K562 (cell line): ENCODE measurements at regions not wholly inside any gene's neighbourhood (a gene's known extent, or its start where the extent isn't known, plus 50 kb on each side); places are given as distances from the start of the nearest gene placed in this dataset.

ENCODE experiments used
- ATAC-seq: fragments of 200-7000 bp; cut with Tn5 transposase; 3 replicates; pipeline ENCODE4 v1.9.1; 2020; ENCODE audit warnings: moderate library complexity
- BruUV-seq: library from RNA; stranded (reverse); fragments of 400-500 nt; replicated peaks from 2 replicates; lab custom pipeline; 2021; lab: Mats Ljungman, UMichigan
- CTCF ChIA-PET: fragments of 300-600 bp; formaldehyde crosslinking; extraction: SDS; loops from one replicate; lab custom pipeline; 2021; ENCODE audit warnings: low intra/inter-chr PET ratio; lab: Yijun Ruan, JAX
- POLR2A ChIA-PET: fragments of 300-600, 350-650 bp; sonication (Branson Sonifier 250); formaldehyde crosslinking; extraction: SDS; loops from one replicate; lab custom pipeline; 2021; ENCODE audit warnings: antibody characterized with exemption, inconsistent platforms; lab: Yijun Ruan, JAX
- DNase-seq, 4 experiments: peaks; one replicate each; pipeline versions ENCODE4 v3.0.0 to v3.0.0-alpha.2; 2011 to 2018; ENCODE audit warnings: low spot score in 3 of 4, mixed read lengths in 3 of 4; ENCODE audit errors: extremely low read depth in 1 of 4
- FAIRE-seq: peaks from 2 replicates; lab custom pipeline; 2011; peaks lifted over from hg19 to GRCh38; lab: Jason Lieb, UNC
- H2AFZ ChIP-seq: 2 replicates; pipeline ENCODE4 v1.6.0; 2011; ENCODE audit warnings: low read depth, low read length, control low read depth, inconsistent platforms
- H3K27ac ChIP-seq: fragments of 200-600 bp; 3 replicates; pipeline ENCODE4 v1.8.0; 2011; ENCODE audit warnings: low read depth, mild to moderate bottlenecking, control low read depth, inconsistent platforms, low read length, moderate library complexity, mixed read lengths; ENCODE audit errors: extremely low read depth
- H3K27me3 ChIP-seq, 2 experiments: fragments of 300-600 bp in 1 of 2; 2 replicates in 1 of 2; 3 replicates in 1 of 2; pipeline versions ENCODE4 v1.6.0 to v1.8.0; 2011; ENCODE audit warnings: inconsistent platforms in 2 of 2, low read length in 2 of 2, mild to moderate bottlenecking in 1 of 2, mixed read lengths in 1 of 2, moderate library complexity in 1 of 2; ENCODE audit not compliant: control insufficient read depth in 2 of 2, insufficient read depth in 2 of 2
- H3K36me3 ChIP-seq: fragments of 300-600 bp; 3 replicates; pipeline ENCODE4 v1.8.0; 2011; ENCODE audit warnings: mild to moderate bottlenecking, low read length, inconsistent platforms; ENCODE audit not compliant: control insufficient read depth, insufficient read depth
- H3K4me1 ChIP-seq, 2 experiments: fragments of 200-600 bp in 1 of 2; replicated peaks in 1 of 2; 2 replicates in 1 of 2; 3 replicates in 1 of 2; pipeline versions ENCODE4 v1.5.1 to v1.8.0; 2011; ENCODE audit warnings: inconsistent platforms in 2 of 2, low read length in 2 of 2, mild to moderate bottlenecking in 1 of 2, mixed read lengths in 1 of 2, moderate library complexity in 1 of 2; ENCODE audit not compliant: control insufficient read depth in 2 of 2, insufficient read depth in 2 of 2
- H3K4me2 ChIP-seq: 2 replicates; pipeline ENCODE4 v1.6.1; 2011; ENCODE audit warnings: low read length, control low read depth, inconsistent platforms, mixed read lengths; ENCODE audit not compliant: insufficient read depth
- H3K4me3 ChIP-seq: fragments of 200-600 bp; sonication (generic), shearing (Covaris generic); 2 replicates; pipeline ENCODE4 v1.5.1; 2016; ENCODE audit warnings: control low read depth, inconsistent platforms
- H3K79me2 ChIP-seq: fragments of 200-600 bp; 3 replicates; pipeline ENCODE4 v1.8.0; 2011; ENCODE audit warnings: low read length, inconsistent platforms; ENCODE audit not compliant: control insufficient read depth, insufficient read depth
- H3K9ac ChIP-seq, 2 experiments: 2 replicates each; pipeline versions ENCODE4 v1.6.0 to v1.6.1; 2011; ENCODE audit warnings: low read depth in 2 of 2, low read length in 2 of 2, control low read depth in 1 of 2, inconsistent platforms in 1 of 2, mild to moderate bottlenecking in 1 of 2, mixed read lengths in 1 of 2; ENCODE audit not compliant: insufficient read depth in 1 of 2
- H3K9me1 ChIP-seq: one replicate; pipeline ENCODE4 v1.6.0; 2011; ENCODE audit warnings: inconsistent platforms, mild to moderate bottlenecking, low read length, moderate library complexity; ENCODE audit not compliant: control insufficient read depth, insufficient read depth
- H3K9me3 ChIP-seq: replicated peaks from 2 replicates; pipeline ENCODE4 v1.5.1; 2011; ENCODE audit warnings: low read depth, low read length, inconsistent platforms; ENCODE audit not compliant: control insufficient read depth, insufficient read depth
- H4K20me1 ChIP-seq: replicated peaks from 2 replicates; pipeline ENCODE4 v1.6.1; 2011; ENCODE audit warnings: low read length, inconsistent platforms, mixed read lengths; ENCODE audit not compliant: control insufficient read depth, insufficient read depth
- CTCFL ChIP-seq: IDR thresholded peaks from 2 replicates; pipeline ENCODE4 v1.6.1; 2011; ENCODE audit warnings: borderline replicate concordance, low read depth, mild to moderate bottlenecking, moderate library complexity, low read length; ENCODE audit not compliant: insufficient read depth, poor library complexity, severe bottlenecking
- DMBX1 ChIP-seq: fragments of 250-450 bp; sonication (Bioruptor Pico); IDR thresholded peaks from 2 replicates; pipeline ENCODE4 v1.8.0; 2022; ENCODE audit warnings: inconsistent platforms, mild to moderate bottlenecking, moderate library complexity, borderline replicate concordance
- E2F1 ChIP-seq: sonication (generic); formaldehyde crosslinking; IDR thresholded peaks from 2 replicates; pipeline ENCODE4 v1.8.1; 2023; ENCODE audit warnings: mild to moderate bottlenecking, missing genetic modification reagents, moderate library complexity
- FOXM1 ChIP-seq, 2 experiments: fragments of 450-650 bp in 1 of 2; sonication (generic) in 1 of 2; formaldehyde crosslinking in 1 of 2; IDR thresholded peaks; 2 replicates each; pipeline versions ENCODE4 v1.6.1 to v1.9.0; 2017 to 2022; ENCODE audit warnings: low read depth in 2 of 2, mild to moderate bottlenecking in 2 of 2, missing genetic modification reagents in 1 of 2, moderate library complexity in 1 of 2
- JUNB ChIP-seq: fragments of 450-650 bp; formaldehyde crosslinking; conservative IDR thresholded peaks from 2 replicates; pipeline ENCODE4 v1.4.0; 2020; ENCODE audit warnings: mild to moderate bottlenecking
- MAFF ChIP-seq: IDR thresholded peaks from 2 replicates; pipeline ENCODE4 v1.6.1; 2012; ENCODE audit warnings: low read length, improper control_type of control experiment
- MLLT1 ChIP-seq, 2 experiments: fragments of 450-650 bp; IDR thresholded peaks; 2 replicates each; pipeline ENCODE4 v1.6.1; 2016
- POLR2AphosphoS2 ChIP-seq: IDR thresholded peaks from 2 replicates; pipeline ENCODE4 v1.6.1; 2012; ENCODE audit warnings: low read length, improper control_type of control experiment
- SRF ChIP-seq, 2 experiments: fragments of 250-450, 450-650 bp in 1 of 2; sonication (Bioruptor Pico) in 1 of 2; sonication (generic) in 1 of 2; formaldehyde crosslinking; IDR thresholded peaks; 2 replicates each; pipeline versions ENCODE4 v1.5.0 to v1.5.1; 2020 to 2022; ENCODE audit warnings: mild to moderate bottlenecking in 1 of 2, missing genetic modification reagents in 1 of 2
- UBTF ChIP-seq, 2 experiments: IDR thresholded peaks; 2 replicates each; pipeline ENCODE4 v1.6.1; 2012; ENCODE audit warnings: improper control_type of control experiment in 2 of 2, low read depth in 2 of 2, low read length in 2 of 2, borderline replicate concordance in 1 of 2
- ZNF316 ChIP-seq: fragments of 450-650 bp; IDR thresholded peaks from 2 replicates; pipeline ENCODE4 v1.6.1; 2016
- WGBS: fragments of 100-300 bp; shearing (Covaris generic); methylation state at CpG from one replicate; pipeline ENCODE4 v1.1.6; 2016; ENCODE audit warnings: low coverage, mixed read lengths; ENCODE audit not compliant: insufficient coverage; ENCODE audit errors: missing lambda C conversion rate; 5-methylcytosine and 5-hydroxymethylcytosine counted together
- in situ Hi-C: fragments of 300-500 bp; cut with MboI; formaldehyde crosslinking; loops from 4 replicates; pipeline ENCODE4 v1.15.0; 2018; ENCODE audit warnings: inconsistent platforms, mixed read lengths
- intact Hi-C: fragments of 100-400 bp; cut with micrococcal nuclease; formaldehyde crosslinking; loops from 2 replicates; pipeline ENCODE4 v1.14.2; 2022

GRCh38 chr9:115957585-115957984 lies 196.0 kb upstream of the PAPPA start:
- Histone ChIP-seq H2AFZ (no peak overlapping the region), H3K9me3 (no peaks in the 10 kb centered on the region), H4K20me1 (no peaks in the 10 kb centered on the region), H3K27ac (no peak overlapping the region), H3K9ac (no peak overlapping the region), H3K9me1 (no peaks in the 10 kb centered on the region), H3K4me3 (no peak overlapping the region), H3K4me1 (no peaks in the 10 kb centered on the region), H3K79me2 (no peaks in the 10 kb centered on the region), H3K27me3 (no peaks in the 10 kb centered on the region), H3K4me2 (no peak overlapping the region), H3K36me3 (no peaks in the 10 kb centered on the region)
- TF ChIP-seq ZNF316 = no peak
- TF ChIP-seq JUNB (CRISPR knock-in tag) = no peak
- no peak for TF ChIP-seq E2F1 (CRISPR knock-in tag)
- no peak for TF ChIP-seq POLR2AphosphoS2
- no peak for TF ChIP-seq UBTF (IDR thresholded peaks at IDR 0.05; ENCODE audit: borderline replicate concordance in 1 of 2, low read depth in 2 of 2, low read length in 2 of 2)
- no peak for TF ChIP-seq MLLT1 (IDR thresholded peaks at IDR 0.05)
- no peak for TF ChIP-seq FOXM1 (IDR thresholded peaks at IDR 0.05; ENCODE audit: low read depth)
- TF ChIP-seq FOXM1 (CRISPR knock-in tag; IDR thresholded peaks at IDR 0.05; ENCODE audit: low read depth) = no peak
- no peak for TF ChIP-seq CTCFL
- no peak for TF ChIP-seq SRF (CRISPR knock-in tag; IDR thresholded peaks at IDR 0.05)
- no peak for TF ChIP-seq MAFF
- no peak for TF ChIP-seq DMBX1 (CRISPR knock-in tag)
- CTCF ChIA-PET = no interaction called here
- intact Hi-C loops (no loop called here), in situ Hi-C loops (no loop called here)
- 0% methylated on average over 2 of the region's 2 CpGs for WGBS
- BruUV-seq = no TSS peak
- DNase-seq (no peak), ATAC-seq (no peak), FAIRE-seq (no peak)
- POLR2A ChIA-PET = no interaction called here
